HG02938 (cell line): ENCODE measurements at regions not wholly inside any gene's neighbourhood (a gene's known extent, or its start where the extent isn't known, plus 50 kb on each side); places are given as distances from the start of the nearest gene placed in this dataset.

Experiments
- ATAC-seq: cut with Tn5 transposase; IDR thresholded peaks from one replicate; pipeline ENCODE4 v1.9.1; 2021; ENCODE audit warnings: mild to moderate bottlenecking, moderate library complexity; ENCODE audit not compliant: unreplicated experiment

DNA sequence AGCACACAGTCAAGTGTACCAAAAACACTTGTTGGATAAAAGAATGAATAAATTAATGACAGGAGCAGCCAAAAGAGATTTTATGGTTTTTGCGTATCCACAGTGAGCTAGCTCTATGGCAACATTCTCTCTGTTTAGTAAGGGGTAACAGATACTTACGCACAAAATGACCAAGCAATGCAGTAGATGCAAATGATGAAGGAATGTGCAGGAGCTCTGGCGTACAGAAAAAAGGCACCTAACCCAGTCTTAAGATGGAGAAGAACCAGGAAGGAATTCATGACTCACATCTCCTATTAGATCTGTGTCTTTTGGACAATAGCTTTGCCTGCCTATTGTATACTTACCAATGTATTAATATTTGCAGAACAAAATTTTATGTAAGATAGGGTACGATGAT, 191.9 kb upstream of the PREP start:
- ATAC-seq, result no peak

DNA sequence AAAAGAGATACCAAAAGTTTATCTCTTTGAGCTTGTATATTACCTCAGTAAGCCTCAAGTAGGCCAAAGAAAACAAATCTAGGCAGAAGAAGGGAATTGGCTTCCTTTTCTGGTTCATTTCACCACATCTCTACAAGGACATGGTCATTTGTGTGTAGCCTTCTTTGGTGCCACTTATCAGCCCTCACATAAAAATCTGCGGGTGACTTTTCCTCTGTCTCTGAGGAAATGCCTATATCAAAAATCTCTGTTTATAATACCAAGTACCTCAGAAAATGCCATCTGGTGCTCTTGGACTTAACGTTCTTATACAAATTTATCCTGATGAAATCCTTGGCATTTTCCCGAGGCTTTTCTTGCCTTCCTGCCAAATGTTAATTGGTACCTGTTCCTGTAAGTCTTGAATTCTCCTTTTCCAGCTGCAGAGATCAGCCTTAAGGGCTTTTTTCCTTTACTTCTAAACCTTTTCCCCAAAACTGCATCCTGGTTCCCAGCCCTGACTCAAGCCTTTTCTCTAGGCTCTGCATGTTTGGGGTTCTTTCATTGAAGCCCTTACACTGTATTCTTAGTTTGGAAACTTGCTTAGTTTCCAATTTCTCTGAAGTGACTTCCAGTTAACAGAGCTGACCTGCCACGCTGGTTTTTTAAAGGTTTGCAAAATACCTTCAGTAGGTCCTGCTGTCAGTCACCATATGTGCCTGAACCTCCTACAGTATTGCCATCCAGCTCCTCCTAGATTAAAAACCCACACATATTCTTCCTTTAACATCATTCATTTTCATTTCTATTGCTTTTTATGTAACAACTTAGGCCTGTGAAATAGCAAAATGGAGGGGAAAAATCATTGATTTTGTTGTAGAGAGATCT, 191.2 kb upstream of the PREP start:
- ATAC-seq, result no peak

DNA sequence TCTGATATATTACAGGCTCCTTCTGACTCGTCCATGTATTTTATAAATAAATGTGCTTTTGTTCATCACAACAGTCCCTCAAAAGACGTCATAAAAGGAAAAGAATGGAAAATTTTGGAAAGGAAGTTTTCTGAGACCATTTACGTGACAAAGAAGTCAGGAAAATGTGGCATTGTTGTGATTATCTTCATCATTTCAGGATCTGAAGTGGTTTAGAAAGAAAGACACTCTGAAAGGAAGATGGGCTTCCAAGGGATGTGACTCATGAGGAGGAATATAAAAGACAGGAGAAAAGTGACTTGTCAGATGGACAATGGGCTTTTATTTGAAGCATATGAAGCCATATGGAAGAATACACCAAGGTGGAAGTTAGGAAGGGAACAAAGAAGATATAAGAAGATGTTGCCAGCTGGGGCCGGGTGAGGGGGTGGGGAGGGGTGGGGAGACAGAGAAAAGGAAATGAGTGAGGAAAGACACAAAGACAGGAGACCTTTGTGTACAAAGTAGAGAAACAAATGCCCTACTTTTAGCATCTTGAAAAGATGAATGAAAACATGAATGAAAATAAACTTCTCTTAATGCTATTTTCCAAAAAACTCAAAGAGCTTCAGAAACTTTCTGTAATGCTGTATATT, 190.3 kb upstream of the PREP start:
- ATAC-seq, result no peak

DNA sequence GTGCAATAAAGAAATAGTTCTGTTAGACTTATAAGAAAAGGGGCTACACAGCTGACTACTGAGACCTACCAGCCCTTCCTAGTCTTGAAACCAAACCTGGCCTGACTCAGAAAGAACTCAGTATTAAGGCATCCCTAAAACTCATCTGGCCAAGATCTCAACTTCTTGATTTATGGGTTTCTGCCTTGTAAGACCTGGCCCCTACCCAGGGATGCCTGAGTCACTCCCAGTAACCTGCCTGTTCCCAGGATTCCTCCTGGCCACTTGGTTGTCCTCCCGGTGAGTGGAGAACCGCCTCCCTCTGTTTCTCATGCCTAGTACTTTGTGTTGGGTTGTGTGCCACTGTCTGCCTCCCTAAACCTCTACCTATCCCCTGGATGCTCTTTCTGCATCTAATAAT, 189.4 kb upstream of the PREP start:
- ATAC-seq, result no peak

DNA sequence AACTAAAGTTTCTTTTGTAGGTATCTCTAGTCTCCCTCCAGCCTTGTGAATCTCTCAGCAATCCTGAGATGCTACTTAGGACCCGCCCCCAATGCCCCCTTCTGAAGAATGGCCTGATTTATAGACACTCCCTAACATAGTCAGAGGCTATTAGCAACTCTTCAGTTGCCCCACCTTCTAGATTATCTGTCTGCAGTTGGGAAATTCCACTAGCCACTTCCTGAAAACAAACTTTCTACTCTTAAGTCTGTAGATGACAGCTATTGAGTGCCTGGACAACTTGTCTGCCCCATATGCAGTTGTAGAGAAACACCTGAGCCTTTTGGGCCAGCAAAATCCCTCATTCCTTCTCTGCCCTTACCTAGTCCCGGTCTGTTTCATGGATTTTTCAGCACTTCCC, 188.2 kb upstream of the PREP start:
- peak; percentile 93 for ATAC-seq

DNA sequence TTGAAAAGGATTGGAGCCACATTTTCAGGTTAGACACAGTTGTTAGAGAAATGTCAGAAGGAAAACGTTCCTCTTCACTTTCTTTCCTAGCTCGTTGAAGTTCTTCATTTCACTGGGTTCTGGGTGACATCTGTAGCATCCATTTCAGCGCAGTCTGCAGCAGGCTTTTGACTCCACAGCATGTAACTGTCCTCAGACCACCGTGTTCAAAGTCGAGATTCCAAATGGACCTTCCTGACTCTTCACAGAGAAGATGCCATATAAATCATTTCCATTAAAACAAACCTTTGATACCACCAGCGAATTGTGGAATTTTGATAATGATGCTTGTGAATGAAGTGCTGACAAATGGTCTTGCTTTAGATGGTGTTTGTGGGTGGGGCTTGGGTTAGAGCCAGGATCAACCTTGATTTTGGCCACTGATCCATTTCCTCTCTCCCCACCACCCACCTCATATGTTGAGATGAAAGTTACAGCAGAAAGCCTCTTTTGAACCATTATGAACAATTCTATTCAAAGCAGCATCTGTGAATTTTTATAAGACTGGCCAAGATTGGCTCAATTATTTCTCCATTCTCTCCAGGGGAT, 185.3 kb upstream of the PREP start:
- no peak for ATAC-seq

DNA sequence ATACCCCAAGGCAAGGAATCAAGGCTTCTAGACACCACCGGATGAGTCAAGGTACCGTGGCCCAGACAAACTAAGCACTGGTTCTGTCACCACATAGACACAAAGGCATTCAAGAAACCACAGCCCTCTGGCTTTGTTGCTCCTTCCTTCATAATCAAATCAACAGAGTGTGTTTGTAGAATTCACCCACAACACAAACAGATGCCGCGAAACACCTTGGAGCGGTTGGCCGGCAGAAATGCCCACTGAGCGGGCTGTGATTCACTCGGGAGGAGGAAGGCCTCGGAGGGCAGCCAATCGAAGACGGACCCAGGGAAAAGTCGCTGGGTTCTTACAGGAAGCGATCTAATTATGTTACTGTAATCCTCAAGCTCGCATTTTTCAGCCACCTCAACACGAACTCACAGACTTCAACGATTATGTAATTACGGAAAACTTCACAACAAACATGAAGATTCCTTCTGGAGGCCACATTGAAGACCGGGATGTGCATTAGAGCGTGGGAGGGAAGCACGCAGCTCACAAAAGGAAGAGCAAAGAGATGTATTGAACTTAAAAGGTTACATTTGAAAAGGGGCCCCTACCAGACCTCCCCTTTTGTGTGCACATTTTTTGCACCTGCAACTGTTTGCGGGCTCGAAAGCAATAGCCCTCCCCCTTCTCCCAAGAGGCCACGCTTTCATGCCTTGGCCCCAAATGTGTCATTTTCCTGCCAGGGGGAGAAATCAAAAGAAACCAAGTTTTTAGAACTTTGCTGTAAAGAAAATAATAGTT, 184.7 kb upstream of the PREP start:
- no peak for ATAC-seq

DNA sequence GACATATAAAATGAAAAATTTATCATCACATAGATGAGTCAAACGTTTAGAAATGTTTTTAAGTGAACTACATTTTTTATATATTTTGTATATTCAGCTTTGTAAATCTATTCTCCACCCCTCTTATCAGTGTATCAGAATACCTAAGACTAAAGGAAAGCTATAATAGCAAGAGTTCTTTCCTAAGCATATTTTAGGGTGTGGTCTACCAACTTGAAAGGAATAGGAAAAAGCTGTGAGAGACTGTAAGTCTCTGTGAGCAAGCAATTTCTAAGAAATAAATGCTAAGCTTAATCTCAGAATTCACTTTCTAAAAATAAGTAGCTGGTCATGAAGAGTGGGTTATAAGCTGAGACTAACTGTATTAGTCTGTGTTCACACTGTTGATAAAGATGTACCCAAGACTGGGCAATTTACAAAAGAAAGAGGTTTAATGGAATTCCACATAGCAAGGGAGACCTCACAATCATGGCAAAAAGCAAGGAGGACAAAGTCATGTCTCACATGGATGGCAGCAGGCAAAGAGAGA, 175.4 kb upstream of the PREP start:
- no peak for ATAC-seq

DNA sequence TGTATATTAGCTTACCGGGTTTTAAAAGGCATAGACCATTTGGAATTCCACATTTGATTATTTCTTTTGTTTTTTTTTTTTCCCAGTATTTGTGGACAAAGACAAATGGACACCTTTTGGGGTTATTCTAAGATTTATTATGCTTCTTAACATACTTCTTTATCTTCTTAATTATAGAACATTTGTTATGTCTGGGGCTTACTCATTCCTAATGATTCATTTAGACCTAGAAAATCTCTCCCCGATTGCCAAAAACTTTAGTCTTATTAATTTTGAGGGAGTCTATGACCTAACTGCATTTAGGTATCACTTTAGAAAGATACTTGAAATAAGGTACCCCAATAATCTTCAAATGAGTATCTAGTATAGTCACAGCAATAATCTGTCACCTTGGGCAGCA, 170.7 kb upstream of the PREP start:
- ATAC-seq, result no peak

DNA sequence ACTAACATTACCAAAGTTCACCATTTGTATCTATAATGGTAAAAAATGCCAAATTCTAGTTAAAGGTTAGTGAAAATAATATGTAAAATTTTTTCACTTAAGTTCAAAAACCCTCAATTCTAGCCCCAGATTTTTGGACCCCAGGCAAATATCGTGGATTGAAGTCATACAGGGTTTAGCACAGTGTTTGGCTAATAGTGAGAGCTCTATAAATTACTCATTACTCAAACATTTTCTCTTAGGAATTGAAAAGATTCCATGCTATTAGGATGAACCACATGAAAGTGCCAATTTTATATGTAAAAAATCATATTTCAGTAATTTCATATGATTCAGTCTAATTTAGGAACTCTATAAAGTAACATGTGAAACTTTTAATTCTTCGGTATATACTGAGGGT, 170.3 kb upstream of the PREP start:
- ATAC-seq, result no peak

DNA sequence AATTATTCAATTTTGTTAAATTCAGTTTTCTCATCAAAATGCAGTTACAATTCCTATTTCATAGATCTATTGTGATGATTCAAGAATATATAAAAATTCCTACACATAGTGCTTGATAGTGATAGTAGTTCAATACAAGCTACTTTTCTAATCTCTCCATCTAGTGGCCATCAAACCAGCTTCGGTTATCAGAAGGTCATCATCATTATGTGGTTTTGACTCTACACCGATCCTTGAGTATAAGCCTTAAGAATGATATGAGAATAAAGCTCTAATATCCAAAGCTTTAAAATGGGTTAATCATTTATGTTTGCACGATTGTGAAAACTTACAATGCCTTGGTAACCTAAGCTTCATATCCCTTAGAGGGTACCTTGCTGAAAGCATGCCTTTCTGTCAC, 167.5 kb upstream of the PREP start:
- no peak for ATAC-seq

DNA sequence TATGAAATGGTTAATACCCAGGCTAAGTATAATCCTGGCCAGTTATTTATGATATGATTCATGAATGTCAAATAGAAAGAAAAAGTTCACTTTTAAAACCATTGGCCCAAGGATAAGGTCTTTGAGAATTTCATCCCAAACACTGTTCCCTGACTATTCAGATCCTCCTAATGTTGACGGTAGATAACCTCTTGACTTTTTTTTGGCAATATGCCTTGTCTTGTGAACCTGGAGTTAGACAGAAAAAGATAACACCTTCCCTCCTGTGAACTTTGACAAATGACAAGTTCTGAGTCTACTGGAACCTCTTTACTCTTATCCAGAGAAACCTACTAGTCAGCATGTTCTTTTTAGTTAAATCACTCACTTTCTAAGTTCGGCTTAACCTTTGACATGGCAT, 166.8 kb upstream of the PREP start:
- ATAC-seq, result no peak

DNA sequence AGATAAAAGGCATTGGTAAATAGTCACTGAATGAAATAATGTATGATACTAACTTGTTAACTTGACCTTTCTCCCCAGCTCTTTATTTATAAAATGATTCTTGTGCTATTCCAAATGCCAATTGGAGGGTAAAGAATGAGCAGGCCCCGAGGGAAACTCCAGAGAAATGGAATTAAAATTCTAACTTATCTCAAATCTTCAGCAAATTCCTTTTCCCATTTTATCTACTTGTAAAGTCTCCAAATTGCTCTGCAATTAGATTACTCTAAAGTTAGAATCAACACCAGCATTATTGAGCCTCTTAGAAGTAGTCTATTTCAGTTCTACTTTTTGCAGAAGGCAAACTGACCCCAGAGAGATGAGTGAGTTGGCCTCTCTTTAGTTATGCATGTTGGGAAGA, 165.9 kb upstream of the PREP start:
- ATAC-seq, result no peak

DNA sequence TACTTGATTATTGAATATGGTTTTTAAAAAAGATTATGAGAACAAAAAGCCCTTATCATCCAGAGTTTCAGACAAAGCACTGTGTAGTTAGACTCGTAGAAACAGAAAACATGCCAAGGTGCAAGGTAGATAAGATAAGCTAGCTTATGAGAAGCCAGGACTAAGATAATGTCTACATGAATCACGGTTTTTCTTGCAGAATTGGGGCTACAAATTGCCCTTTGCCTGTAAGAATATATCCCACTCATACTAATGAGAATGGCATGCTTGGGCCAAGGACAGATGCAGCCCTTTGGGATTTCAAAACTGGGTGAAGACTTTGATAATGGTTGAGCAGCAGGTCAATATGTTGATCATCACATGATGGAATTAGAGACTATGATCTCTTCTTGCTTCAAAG, 165.3 kb upstream of the PREP start:
- no peak for ATAC-seq

DNA sequence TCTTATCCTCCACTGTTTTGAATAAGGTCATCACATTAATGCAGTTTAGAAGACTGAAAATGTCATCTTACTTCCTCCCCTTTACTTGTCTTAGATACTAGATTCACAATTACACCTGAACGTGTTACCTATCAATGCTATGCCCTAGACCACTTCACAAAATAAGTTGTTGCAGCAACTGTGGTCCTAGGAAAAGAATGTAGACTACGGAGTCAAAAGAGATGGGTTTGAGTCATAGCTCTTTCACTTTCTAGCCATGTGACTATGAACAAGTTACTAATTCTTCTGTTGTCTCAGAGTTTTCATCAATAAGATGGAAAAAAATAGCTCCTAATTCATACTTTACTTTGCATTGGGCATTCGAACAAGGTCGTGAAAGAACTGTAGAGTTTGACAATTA, 164.3 kb upstream of the PREP start:
- no peak for ATAC-seq

DNA sequence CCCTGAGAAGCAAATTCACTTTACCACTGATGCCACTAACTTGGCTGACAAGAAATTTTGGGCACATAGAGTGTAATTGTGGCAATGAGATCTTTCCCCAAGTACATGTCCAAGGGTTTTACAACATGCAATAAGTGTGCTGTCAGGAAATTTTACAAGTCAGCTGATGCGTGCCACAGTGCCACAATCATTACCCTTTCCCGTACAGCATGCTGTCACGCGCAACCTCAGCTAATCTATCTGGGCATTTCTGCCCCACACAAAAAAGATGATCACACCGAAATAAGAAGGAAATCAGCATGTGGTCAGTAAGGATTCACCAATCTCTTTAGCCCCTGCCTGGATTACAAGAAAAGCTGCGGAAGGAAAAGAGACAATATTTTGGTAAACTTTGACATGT, 163.6 kb upstream of the PREP start:
- ATAC-seq, result no peak

DNA sequence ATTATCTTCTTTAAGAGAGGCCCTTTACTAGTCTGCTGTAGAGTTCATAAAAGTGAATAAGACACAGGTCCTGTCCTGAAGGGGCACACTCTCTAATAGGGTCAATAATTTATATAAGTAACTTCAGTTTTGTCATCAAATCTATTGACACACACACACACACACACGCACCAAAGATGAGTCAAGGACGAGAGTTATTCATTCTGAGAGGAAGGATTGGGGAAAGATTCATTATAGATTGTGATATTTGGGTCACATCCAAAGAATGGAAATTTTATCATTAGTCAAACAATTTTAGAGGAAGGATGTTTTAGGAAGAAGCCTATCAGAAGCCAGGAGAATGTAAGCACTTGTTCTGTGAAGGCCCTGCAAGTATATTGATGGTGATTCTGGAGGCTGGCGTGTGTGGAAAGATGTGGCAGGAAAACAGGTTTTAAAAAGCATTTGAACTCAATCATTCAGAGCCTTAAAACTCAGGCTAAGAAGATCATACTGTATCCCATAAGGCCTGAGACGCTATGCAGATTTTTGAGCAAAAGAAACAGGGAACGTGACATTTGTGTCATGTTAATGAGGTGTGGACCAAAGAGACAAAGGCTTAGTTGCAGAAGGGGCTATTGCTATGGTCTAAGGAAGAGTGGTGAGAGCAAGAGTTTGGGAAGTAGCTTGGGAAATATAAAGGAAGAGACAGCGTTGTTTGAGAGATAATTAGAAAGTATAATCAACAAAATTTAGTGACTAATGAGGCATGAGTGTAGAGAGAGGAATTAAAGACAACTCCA, 161.4 kb upstream of the PREP start:
- ATAC-seq, result no peak

DNA sequence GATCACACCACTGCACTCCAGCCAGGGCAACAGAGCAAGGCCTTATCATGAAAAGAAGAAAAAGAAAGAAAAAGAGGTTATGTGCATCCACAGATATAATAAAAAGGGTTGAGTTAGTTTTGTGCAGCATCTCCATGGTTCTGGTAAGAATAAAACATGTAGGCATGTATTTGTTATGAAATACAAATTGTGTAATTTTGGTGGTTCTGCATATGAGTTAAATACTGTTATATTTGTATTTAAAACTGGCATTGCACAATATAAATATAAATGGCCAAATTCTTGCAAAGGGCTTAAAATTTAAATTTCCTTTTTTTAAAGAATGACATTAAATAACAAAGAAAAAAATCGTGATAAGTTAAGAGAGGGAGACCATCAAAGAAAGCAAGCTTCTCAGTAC, 159.1 kb upstream of the PREP start:
- ATAC-seq, result no peak

DNA sequence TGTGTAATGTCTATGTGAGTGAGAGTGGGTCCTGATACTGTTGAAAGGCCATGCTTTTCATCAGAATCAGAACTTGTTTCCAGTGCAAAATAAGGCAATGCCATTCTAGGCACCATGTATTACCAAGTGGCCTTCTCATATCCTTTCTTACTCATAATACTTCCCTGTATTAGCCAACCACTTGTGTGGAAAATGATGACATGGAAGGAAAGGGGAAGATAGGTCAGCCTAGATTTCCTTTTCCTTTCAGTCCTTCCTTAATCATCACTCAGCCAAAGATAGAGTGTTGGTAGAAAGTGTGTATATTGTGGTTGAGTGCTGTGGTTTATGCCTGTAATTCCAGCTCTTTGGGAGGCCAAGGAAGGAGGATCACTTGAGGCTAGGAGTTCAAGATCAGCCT, 158.6 kb upstream of the PREP start:
- ATAC-seq, result no peak

DNA sequence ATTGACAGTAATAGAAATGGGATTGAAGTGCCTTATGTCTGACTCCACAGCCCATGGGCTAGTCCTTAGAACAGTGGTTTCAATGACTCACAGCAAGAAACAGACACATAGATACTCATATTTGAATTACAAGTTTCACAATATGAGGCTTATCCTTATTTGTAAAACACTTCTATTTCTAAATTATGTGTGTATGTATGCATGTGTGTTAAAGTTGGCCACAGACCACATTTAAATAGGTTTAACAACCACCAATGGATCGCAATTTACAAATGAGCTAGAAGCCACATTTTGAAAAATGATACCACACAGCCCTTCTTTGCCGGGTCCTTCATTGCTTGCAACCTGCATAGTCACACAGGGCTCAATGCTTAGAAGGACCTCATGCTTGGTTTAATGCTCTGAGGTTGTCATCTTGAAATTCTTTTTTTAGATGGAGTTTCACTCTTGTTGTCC, 157.8 kb upstream of the PREP start:
- ATAC-seq, result no peak
